Right hindlimb (tissue), 1 donor: ENCODE measurements at regions not wholly inside any gene's neighbourhood (a gene's known extent, or its start where the extent isn't known, plus 50 kb on each side); places are given as distances from the start of the nearest gene placed in this dataset.

ENCODE experiments used
- DNase-seq: peaks from one replicate; pipeline ENCODE4 v3.0.0-alpha.2; 2018

- DNase-seq, result no peak
These were observed 319.1 kb downstream of the GPATCH2 start for GRCh38 chr1:217311766-217312165.

GRCh38 chr1:217311269-217311668 lies 319.6 kb downstream of the GPATCH2 start:
- DNase-seq, result no peak

DNA sequence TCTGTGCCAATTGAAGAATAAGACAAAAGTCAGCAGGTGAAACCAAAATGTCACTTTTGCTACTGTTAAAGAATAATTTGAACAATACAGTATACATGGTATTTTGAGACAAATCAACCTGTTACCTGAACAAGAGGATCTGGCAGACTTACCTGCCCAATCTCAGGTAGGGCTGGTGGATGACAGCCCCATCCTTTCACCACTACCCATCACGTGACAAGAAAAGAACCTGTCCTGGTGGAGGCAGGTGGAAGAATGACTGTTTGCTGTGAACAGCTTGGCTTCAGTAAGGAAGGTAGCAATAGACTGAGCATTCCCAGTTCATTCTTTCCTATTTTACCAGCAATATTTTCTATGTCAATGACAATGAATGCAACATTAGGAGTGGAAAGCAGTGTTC lies 349.6 kb downstream of the GPATCH2 start:
- DNase-seq, result no peak

DNA sequence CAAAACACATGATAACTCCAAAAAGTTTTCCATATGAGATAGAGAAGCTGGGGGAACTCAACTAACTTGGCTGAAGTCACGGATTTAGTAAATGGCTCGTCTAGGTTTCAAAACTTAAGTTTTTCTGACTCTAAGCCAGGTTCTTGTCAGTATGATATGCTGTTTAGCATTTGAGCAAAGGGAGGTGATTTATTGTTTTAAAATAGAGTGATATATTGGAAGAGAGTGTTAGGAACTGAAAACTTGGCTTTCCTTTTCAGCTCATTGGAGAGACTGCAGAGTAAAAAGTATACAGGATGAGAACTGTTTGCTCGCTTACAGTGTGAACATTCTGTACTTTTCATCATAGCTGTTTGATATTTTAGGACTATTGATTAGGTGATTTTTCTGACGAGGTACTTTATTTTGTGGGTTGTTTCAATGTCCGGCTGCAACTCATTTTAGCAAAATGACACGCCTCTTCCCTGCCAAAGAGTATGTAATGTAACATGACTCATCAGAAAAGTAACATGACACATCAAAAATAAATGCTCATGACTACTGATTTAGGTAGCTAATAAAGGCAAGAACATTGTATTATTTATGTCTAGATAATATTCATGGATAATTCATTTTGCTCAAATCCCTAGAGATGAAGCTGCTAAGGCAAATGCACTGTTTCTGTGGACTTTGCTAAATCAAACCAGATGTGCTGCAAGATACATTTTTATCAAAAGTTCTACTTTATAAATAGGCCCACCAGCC lies 355.1 kb downstream of the GPATCH2 start:
- DNase-seq, result no peak

- no peak for DNase-seq
These were observed 355.8 kb downstream of the GPATCH2 start for GRCh38 chr1:217274927-217275654.

DNA sequence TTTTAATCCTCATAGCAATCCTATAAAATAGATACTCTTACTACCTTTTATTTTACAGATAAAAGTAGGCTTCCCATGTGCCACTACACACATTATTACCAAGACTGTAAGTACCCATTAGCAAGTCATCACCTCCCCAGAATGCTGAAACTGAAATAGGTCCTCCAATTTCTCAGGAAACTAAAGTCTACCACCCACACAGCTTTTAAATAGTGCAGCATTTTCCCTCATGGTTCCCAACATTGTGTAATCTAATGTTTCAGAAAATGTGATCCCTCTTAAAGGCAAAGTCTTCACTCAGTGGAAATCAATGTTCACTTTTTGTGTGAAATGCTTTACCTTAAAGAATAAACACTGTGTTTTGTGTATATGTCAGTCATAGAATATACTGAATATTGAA lies 356.5 kb downstream of the GPATCH2 start:
- DNase-seq, result no peak

- DNase-seq, result no peak
These were observed 357.0 kb downstream of the GPATCH2 start for GRCh38 chr1:217273866-217274265.

- DNase-seq, result no peak
These were observed 358.5 kb downstream of the GPATCH2 start for GRCh38 chr1:217272385-217272784.

- DNase-seq, result no peak
These were observed 360.8 kb downstream of the GPATCH2 start for GRCh38 chr1:217270101-217270500.

DNA sequence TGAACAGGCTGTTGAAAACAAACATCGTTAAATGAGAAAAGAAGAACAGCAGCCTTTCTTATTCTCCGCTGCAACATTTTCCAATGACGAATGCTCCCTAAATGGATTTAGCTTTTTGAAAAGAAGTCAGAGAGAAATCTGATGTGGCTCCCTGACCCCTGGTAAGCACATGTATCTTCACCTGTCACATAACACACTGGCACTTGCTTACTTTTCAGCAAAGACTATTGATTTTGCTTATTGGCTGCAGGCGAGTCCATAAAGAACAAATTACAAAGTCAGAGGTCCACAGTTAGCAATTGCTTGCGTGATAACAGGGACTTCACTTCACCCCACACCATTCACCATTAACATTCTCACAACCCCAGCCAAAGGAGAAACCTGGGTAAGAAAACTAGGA lies 362.8 kb downstream of the GPATCH2 start:
- no peak for DNase-seq

DNA sequence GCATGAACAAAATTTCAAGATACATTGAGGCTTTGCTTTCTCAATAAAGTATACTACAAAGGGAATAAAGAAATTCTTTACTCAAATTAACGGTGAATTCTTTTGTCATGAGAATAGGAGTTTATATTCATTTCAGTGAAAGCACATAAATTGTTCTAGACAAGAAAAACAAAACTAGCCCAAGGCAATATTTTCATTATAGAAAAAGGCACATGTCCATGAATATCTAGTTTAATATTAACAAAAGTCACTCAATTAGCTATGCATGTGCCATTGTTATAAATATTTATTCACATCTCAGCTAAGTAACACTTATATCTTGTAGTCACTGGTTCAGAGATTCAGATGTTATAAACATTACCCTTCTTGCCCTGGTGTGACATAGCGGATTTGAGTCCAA lies 369.3 kb downstream of the GPATCH2 start:
- DNase-seq, result no peak

DNA sequence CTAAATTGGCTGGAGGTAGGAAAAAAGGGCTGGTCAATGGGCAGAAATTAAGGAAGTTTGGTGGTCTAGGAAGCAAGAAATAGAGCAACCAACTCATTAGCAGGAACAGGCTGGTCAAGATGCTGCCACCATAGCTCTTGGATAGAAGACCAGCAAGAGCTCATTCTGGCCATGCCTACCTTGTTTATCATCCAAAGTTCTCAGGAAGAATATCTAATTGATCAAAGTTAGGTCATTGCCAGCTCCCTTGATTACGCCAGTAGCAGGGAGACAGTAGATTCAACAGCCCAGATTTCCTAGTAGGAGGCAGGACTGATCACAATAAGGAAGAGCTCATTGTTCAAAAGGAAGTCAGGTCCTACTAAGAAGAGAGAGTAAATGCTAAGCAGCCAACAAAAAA lies 370.2 kb downstream of the GPATCH2 start:
- DNase-seq, result no peak

GRCh38 chr1:217253985-217254384 lies 376.9 kb downstream of the GPATCH2 start:
- DNase-seq, result no peak

DNA sequence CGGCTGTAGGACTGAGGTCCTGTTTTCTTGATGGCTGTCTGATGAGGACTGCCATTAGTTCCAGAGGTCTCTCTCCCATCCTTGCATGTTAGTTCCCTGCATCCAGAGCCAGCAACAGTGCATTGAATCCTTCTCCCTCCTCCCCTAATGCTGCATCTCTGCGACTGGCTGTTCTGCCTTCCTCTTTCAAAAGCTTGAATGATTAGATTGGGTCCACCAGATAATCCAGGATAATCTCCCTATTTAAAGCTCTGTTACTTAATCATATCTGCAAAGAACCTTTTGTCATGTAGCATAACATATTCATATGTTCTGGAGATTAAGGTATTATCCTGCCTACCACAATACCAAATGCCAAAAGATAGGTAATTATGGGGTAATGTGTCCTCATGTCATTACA lies 377.5 kb downstream of the GPATCH2 start:
- DNase-seq, result no peak

GRCh38 chr1:217251121-217251520 lies 379.8 kb downstream of the GPATCH2 start:
- DNase-seq, result no peak

DNA sequence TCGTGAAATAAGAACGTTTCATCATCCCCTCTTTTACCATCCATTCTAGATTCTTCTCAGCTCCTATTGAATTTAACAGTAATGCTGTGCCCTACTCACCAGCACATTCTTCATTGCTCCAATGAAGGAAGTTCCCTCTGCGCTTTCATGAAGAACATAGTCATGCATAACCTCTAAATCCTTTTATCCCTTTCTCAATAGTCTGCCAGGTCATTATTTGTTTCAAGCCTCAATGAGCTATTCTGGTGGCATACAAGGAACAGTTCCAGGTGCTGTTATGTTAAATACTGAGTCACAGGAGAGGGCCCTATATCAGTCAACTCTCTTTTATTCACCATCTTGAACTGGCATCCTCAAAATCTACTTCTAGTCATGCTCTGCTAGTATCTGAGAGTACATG lies 381.0 kb downstream of the GPATCH2 start:
- DNase-seq, result no peak

GRCh38 chr1:217244971-217245370 lies 385.9 kb downstream of the GPATCH2 start:
- no peak for DNase-seq

- no peak for DNase-seq
These were observed 390.2 kb downstream of the GPATCH2 start for GRCh38 chr1:217240656-217241055.

DNA sequence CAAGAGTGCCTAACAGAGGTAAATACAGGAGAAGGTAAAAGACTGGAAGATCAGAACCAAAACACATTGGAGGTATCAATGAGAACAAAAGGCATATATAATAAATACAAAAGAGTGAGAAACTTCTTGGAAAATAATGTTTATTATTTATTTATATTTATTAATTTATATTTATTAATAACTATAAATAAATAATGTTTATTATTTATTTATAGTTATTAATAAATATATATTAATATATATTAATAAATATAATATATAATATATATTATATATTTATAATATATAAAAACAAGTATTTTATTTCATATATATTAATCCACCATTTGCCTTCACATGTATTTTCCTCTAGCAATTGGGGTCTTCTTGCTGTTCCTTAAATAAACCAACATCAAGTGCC lies 391.9 kb downstream of the GPATCH2 start:
- no peak for DNase-seq

DNA sequence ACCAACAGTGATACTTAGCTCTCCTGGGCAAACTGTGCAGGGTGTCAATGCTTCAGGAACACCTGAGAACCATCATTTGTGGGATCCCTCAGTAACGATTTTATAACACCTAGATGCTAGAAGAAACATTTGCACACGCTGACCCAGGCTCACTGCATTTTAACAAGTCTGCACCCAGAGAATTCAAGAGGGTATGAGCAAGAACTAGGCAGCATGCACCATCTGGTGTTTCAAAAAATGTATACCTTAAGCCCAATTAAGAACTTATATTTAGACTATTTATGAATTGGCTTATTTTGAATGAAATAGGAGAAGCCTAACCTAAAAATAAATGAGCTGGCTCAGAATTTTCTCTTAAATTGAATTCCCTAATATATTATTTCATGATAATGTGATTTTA lies 400.5 kb downstream of the GPATCH2 start:
- no peak for DNase-seq

DNA sequence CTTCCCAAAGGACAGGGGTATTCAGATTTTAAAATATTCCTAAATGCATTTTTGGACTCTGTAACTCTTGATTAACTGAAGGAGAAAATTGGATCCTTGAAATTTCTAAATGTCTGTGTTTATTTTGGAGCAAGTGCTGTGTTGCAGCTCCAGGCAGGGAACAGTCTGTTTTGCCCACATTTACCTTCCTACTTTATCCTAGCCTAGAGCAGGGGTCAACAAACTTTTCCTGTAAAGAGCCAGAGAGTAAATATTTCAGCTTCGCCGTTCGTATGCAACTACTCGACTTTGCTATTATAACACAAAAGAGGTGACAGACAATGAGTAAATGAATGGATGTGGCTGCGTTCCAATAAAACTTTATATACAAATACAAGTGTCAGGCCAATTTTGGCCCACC lies 402.2 kb downstream of the GPATCH2 start:
- DNase-seq, result no peak

GRCh38 chr1:217224201-217224600 lies 406.7 kb downstream of the GPATCH2 start:
- DNase-seq, result no peak

- DNase-seq, result no peak
These were observed 416.3 kb downstream of the GPATCH2 start for GRCh38 chr1:217214551-217214950.

DNA sequence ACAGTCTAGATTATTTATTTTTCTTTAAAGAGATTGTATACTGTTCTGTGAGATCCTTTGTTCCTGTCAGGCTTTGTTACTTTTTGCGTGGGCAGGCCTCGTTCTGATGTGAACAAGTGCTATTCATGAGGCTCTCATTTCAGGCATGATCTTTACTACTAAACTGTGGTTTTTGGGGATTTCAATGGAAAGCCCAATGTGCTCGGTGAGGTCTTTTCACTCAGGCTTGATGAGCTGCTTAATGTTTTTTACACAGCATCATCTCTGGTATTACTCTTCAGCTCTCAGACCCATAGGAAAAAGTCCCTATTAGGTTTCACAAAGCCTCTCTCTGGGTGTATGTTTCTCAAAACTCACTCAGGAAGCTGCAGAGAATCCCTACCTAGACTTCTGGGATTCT lies 419.4 kb downstream of the GPATCH2 start:
- DNase-seq, result no peak

GRCh38 chr1:217205578-217205977 lies 425.3 kb downstream of the GPATCH2 start:
- no peak for DNase-seq
